Gastrocnemius medialis (tissue), 4 donors: ENCODE measurements at regions not wholly inside any gene's neighbourhood (a gene's known extent, or its start where the extent isn't known, plus 50 kb on each side); places are given as distances from the start of the nearest gene placed in this dataset.

ENCODE experiments used
- CTCF ChIP-seq, 5 experiments: fragments of 450-650 bp in 3 of 5; fragments of 200-600 bp in 2 of 5; sonication (generic) in 2 of 5; IDR thresholded peaks in 4 of 5; conservative IDR thresholded peaks in 1 of 5; 1 replicate in 4 of 5; 2 replicates in 1 of 5; pipeline ENCODE4 v1.5.1; 2016 to 2019; ENCODE audit warnings: antibody characterized with exemption in 5 of 5, mild to moderate bottlenecking in 3 of 5, moderate library complexity in 3 of 5
- POLR2A ChIP-seq, 2 donors: fragments of 450-650 bp; IDR thresholded peaks; one replicate each; pipeline ENCODE4 v1.6.1; 2017; ENCODE audit warnings: antibody characterized with exemption in 2 of 2, mild to moderate bottlenecking in 2 of 2, moderate library complexity in 2 of 2

GRCh38 chr2:145731467-145731866, 1211.5 kb upstream of the ZEB2 start:
- TF ChIP-seq CTCF (IDR thresholded peaks at IDR 0.05 in 4 of 5, conservative IDR thresholded peaks at IDR 0.05 in 1 of 5) (no peak), POLR2A (IDR thresholded peaks at IDR 0.05) (no peak)
